OCI-LY7 (cell line): ENCODE measurements at regions not wholly inside any gene's neighbourhood (a gene's known extent, or its start where the extent isn't known, plus 50 kb on each side); places are given as distances from the start of the nearest gene placed in this dataset.

Source experiments
- BruUV-seq: library from RNA; stranded (reverse); fragments of 400-500 nt; replicated peaks from 2 replicates; lab custom pipeline; 2021; lab: Mats Ljungman, UMichigan
- CTCF ChIA-PET: fragments of 300-600 bp; sonication (Branson Sonifier 250); formaldehyde crosslinking; loops from one replicate; lab custom pipeline; 2022; ENCODE audit warnings: antibody characterized with exemption; ENCODE audit not compliant: unreplicated experiment; lab: Charles Lee
- POLR2A ChIA-PET: fragments of 300-600 bp; sonication (Branson Sonifier 250); formaldehyde crosslinking; loops from one replicate; lab custom pipeline; 2022; ENCODE audit warnings: antibody characterized with exemption; lab: Charles Lee
- DNase-seq: peaks from one replicate; pipeline ENCODE4 v3.0.0-alpha.2; 2015; ENCODE audit warnings: low spot score
- H2AFZ ChIP-seq: fragments of 200-600 bp; sonication (generic), shearing (Covaris generic); 2 replicates; pipeline ENCODE4 v1.6.1; 2014; ENCODE audit warnings: mild to moderate bottlenecking, antibody characterized with exemption, low read length, moderate library complexity
- H3K27ac ChIP-seq: fragments of 200-600 bp; sonication (generic); 2 replicates; pipeline ENCODE4 v1.5.1; 2014; ENCODE audit warnings: mixed run types, low read depth, mild to moderate bottlenecking, moderate library complexity, low read length, inconsistent platforms; ENCODE audit not compliant: poor library complexity, severe bottlenecking
- H3K36me3 ChIP-seq: fragments of 200-600 bp; sonication (generic); 2 replicates; pipeline ENCODE4 v1.6.1; 2014; ENCODE audit warnings: mild to moderate bottlenecking, antibody characterized with exemption, low read length, moderate library complexity, mixed read lengths; ENCODE audit not compliant: insufficient read depth
- H3K4me1 ChIP-seq: fragments of 200-600 bp; sonication (generic); 2 replicates; pipeline ENCODE4 v1.5.1; 2014; ENCODE audit warnings: mild to moderate bottlenecking, low read length; ENCODE audit not compliant: insufficient read depth, poor library complexity, severe bottlenecking
- H3K4me2 ChIP-seq: fragments of 200-600 bp; sonication (generic); 2 replicates; pipeline ENCODE4 v1.6.1; 2014; ENCODE audit warnings: mild to moderate bottlenecking, low read length
- H3K4me3 ChIP-seq: fragments of 200-600 bp; sonication (generic); 2 replicates; pipeline ENCODE4 v1.5.1; 2014; ENCODE audit warnings: mild to moderate bottlenecking, low read depth, low read length; ENCODE audit not compliant: poor library complexity, severe bottlenecking
- H3K79me2 ChIP-seq: fragments of 200-600 bp; sonication (generic); 2 replicates; pipeline ENCODE4 v1.6.1; 2016; ENCODE audit warnings: low read depth, mild to moderate bottlenecking, low read length, moderate library complexity, mixed read lengths; ENCODE audit not compliant: insufficient read depth
- H3K9me2 ChIP-seq: fragments of 200-600 bp; sonication (generic); 2 replicates; pipeline ENCODE4 v1.6.1; 2016; ENCODE audit warnings: mild to moderate bottlenecking, low read length, mixed read lengths; ENCODE audit not compliant: insufficient read depth
- H3K9me3 ChIP-seq: fragments of 200-600 bp; sonication (generic); 2 replicates; pipeline ENCODE4 v1.6.1; 2014; ENCODE audit warnings: mild to moderate bottlenecking, mixed run types, low read length, mixed read lengths
- H4K20me1 ChIP-seq: fragments of 200-600 bp; sonication (generic); 2 replicates; pipeline ENCODE4 v1.6.1; 2014; ENCODE audit warnings: mild to moderate bottlenecking, antibody characterized with exemption, low read length, moderate library complexity, mixed read lengths; ENCODE audit not compliant: insufficient read depth
- CTCF ChIP-seq: fragments of 200-600 bp; sonication (generic); conservative IDR thresholded peaks from 2 replicates; pipeline ENCODE4 v1.5.1; 2014; ENCODE audit warnings: mild to moderate bottlenecking, antibody characterized with exemption, low read length, moderate library complexity, mixed read lengths
- EZH2phosphoT487 ChIP-seq: fragments of 200-600 bp; sonication (generic); IDR thresholded peaks from 2 replicates; pipeline ENCODE4 v1.6.1; 2018; ENCODE audit warnings: low read depth, borderline replicate concordance, mild to moderate bottlenecking, mixed run types, antibody characterized with exemption, low read length, moderate library complexity, mixed read lengths
- intact Hi-C: fragments of 100-400 bp; cut with micrococcal nuclease; formaldehyde crosslinking; loops from one replicate; pipeline ENCODE4 v1.10.0; 2022; ENCODE audit not compliant: unreplicated experiment

DNA sequence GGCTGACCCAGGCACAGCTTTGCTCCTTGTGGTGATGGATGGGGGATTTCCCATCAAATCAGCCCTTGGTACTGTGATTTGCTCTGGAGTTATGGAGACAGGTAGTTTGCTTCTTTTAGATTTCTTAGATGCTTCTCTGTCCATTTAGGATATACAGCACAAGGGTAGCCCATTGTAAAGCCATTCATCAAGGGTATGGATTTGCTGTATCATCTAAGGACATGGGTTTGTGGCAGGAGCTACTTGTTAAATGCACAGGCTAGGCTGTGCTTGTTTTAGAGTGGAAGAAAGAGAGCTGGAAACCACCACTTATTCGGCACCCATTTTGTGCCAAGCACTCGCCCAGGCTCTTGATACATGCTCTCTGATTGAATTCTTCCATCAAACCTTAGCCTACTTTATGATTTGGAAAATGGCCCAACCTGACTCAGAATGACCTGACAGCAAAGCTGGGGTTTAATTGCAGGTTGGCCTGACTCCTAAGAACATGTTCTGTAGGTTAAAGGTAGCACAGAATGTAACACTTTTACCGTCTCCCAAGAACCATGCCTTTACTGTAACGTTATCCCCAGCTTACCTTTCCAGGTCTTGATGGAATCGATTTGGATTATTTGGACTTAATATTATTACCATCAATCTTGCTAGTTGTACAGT, 168.0 kb downstream of the SNX10 start:
- no peak overlapping the region for H3K4me2 ChIP-seq
- H3K9me3 ChIP-seq, result no peaks in the 10 kb centered on the region
- CTCF ChIA-PET, result no interaction called here
- H3K4me1 ChIP-seq, result no peaks in the 10 kb centered on the region
- H3K36me3 ChIP-seq, result no peaks in the 10 kb centered on the region
- POLR2A ChIA-PET, result interaction anchor here (0.5 to 1.1 kb wide), 2 partner anchors 10 to 191 kb away, joined by 3 to 4 read pairs; no protein-coding TSS in a partner anchor
- no peaks in the 10 kb centered on the region for H4K20me1 ChIP-seq
- no peak for DNase-seq
- no peak overlapping the region for H3K27ac ChIP-seq
- H2AFZ ChIP-seq, result no peak overlapping the region
- no peaks in the 10 kb centered on the region for H3K79me2 ChIP-seq
- intact Hi-C loops, result no loop called here
- H3K9me2 ChIP-seq, result no peaks in the 10 kb centered on the region
- no peak for TF ChIP-seq EZH2phosphoT487
- H3K4me3 ChIP-seq, result no peak overlapping the region
- no TSS peak for BruUV-seq

DNA sequence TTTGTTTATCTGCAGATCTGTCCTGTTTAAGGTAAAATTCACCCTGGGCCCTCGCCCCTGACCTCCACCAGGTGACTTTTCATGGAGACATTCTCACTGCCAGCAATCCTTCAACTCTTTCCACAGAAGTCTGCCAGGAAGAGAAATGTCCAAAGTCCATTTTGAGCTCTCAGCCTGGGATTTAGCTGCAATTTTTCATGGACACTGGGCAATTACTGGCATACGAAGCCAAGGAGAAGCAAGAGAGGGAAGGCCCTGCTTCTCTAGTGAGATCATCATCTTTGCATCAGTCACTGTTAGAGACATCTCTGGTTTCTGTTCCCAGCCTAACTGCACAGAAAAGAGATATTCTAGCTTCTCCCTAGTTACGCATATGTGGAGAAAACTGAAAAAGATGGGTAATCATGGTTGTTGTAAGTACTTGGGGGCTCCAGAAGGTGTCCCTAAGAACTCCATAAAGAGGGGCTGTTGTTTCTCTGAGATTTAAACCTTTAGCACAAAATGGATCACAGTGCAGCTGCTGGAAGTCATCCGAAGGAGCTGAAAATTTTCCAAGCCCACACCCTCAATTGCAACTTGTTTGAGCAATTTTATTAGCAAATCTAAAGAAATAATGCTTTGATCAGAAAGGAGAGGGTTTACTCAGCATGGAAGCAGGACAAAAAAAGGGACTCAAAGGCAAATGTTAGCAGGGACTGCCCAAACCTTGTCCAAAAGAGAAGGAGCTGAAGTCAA, 168.9 kb downstream of the SNX10 start:
- ChIA-PET CTCF (no interaction called here), POLR2A (interaction anchor here (0.5 to 1.6 kb wide), 2 partner anchors 10 to 49 kb away, joined by 3 to 4 read pairs; no protein-coding TSS in a partner anchor)
- TF ChIP-seq CTCF (no peak), EZH2phosphoT487 (no peak)
- Histone ChIP-seq H3K36me3 (no peaks in the 10 kb centered on the region), H3K9me2 (no peaks in the 10 kb centered on the region), H3K4me2 (no peak overlapping the region), H4K20me1 (no peaks in the 10 kb centered on the region), H3K27ac (no peak overlapping the region), H2AFZ (no peak overlapping the region), H3K4me3 (no peak overlapping the region), H3K9me3 (no peaks in the 10 kb centered on the region), H3K79me2 (no peaks in the 10 kb centered on the region), H3K4me1 (no peaks in the 10 kb centered on the region)
- no TSS peak for BruUV-seq
- DNase-seq, result no peak
- intact Hi-C loops, result no loop called here

- no peak overlapping the region for H2AFZ ChIP-seq
- H3K9me2 ChIP-seq, result no peaks in the 10 kb centered on the region
- H4K20me1 ChIP-seq, result no peaks in the 10 kb centered on the region
- intact Hi-C loops, result no loop called here
- no peak overlapping the region for H3K4me2 ChIP-seq
- no peaks in the 10 kb centered on the region for H3K79me2 ChIP-seq
- no peak overlapping the region for H3K4me3 ChIP-seq
- no peak overlapping the region for H3K27ac ChIP-seq
- BruUV-seq, result no TSS peak
- no peaks in the 10 kb centered on the region for H3K4me1 ChIP-seq
- DNase-seq, result no peak
- ChIA-PET CTCF (no interaction called here), POLR2A (interaction anchor here (0.5 to 1.6 kb wide), 2 partner anchors 9 to 50 kb away, joined by 3 to 4 read pairs; no protein-coding TSS in a partner anchor)
- H3K9me3 ChIP-seq, result no peaks in the 10 kb centered on the region
- H3K36me3 ChIP-seq, result no peaks in the 10 kb centered on the region
- TF ChIP-seq CTCF, result no peak
- TF ChIP-seq EZH2phosphoT487, result no peak
These were observed 169.9 kb downstream of the SNX10 start for GRCh38 chr7:26461518-26461917.
